ENCODE measurements at regions not wholly inside any gene's neighbourhood (a gene's known extent, or its start where the extent isn't known, plus 50 kb on each side); places are given as distances from the start of the nearest gene placed in this dataset.

DNA sequence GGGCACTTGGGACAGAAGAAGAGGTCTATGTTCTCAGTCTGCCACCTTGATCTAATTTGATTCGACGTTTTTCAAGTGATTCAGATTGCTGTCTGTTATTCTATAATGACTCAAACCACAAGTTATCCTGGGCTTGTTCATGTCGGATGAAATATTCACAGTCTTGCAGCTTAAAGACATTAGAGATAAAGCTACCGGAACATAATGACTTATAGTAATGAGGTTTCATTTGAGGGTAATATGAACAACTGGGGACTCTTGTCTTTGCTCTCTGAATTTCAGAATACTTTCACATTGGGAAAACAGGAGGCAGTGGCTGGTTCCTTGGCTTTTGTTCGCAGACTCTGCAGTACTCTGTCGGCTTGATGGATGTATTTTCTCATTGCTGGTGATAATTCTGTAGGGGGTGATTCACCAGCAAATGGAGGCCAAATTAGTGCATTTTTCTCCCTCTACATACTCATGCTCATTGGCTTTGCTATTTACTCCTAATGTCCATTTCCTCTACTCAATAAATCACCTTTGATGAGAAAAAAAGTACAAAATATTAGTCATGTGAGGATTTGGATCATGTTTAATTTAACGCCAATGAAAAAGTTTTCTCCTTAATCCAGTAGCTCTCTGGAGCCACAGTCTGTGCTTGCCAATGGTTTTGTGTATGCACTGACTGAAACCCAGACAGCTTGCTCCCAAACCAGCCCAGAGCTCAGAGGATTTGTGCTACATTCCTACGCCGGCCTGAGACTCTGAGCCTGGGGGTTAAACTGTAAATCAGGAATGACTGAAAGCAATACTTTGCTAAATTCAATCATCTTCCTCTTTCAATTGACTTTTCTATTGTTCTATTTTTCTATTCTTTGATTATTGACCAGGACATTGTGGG, 154.7 kb upstream of the ANKH start:
- Histone ChIP-seq H3K36me3 (no peaks in the 10 kb centered on the region), H3K27me3 (no peaks in the 10 kb centered on the region), H3K9me3 (no peaks in the 10 kb centered on the region), H3K4me3 (no peak overlapping the region), H3K27ac (no peak overlapping the region), H3K4me1 (peaks cover 0 to 7% of the 10 kb centered on the region in 2 donors)
- DNase-seq (ENCODE audit: low spot score), result no peak
- TF ChIP-seq, protein P1, sequence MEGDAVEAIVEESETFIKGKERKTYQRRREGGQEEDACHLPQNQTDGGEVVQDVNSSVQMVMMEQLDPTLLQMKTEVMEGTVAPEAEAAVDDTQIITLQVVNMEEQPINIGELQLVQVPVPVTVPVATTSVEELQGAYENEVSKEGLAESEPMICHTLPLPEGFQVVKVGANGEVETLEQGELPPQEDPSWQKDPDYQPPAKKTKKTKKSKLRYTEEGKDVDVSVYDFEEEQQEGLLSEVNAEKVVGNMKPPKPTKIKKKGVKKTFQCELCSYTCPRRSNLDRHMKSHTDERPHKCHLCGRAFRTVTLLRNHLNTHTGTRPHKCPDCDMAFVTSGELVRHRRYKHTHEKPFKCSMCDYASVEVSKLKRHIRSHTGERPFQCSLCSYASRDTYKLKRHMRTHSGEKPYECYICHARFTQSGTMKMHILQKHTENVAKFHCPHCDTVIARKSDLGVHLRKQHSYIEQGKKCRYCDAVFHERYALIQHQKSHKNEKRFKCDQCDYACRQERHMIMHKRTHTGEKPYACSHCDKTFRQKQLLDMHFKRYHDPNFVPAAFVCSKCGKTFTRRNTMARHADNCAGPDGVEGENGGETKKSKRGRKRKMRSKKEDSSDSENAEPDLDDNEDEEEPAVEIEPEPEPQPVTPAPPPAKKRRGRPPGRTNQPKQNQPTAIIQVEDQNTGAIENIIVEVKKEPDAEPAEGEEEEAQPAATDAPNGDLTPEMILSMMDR (IDR thresholded peaks at IDR 0.05), result no peak

- Histone ChIP-seq H3K4me3 (no peak overlapping the region), H3K36me3 (no peaks in the 10 kb centered on the region), H3K27me3 (no peaks in the 10 kb centered on the region), H3K27ac (no peak overlapping the region), H3K4me1 (peaks cover 0 to 13% of the 10 kb centered on the region in 2 donors), H3K9me3 (no peaks in the 10 kb centered on the region)
- TF ChIP-seq, protein P1 (IDR thresholded peaks at IDR 0.05), result no peak
- DNase-seq (ENCODE audit: low spot score), result no peak
These were observed 152.3 kb upstream of the ANKH start for GRCh38 chr5:15023846-15024245.

DNA sequence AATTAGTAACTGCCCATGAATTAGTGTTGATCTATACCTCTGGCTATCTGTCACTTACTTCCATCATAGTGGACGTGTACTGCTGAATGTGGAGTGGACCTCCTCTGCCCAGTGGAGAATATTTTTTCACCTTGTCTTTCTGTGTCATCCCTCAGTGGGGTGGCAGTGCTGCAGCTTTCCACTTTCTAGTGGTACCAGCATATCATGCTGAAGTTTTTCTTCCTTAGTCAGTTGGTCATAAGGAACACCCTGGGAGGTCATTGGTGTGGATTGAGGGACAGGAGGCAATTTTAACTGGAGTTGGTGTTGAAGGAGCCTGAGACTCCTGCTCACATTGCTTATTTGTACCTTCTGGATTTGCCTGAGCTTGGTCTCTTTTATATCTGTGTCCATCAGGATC, 151.7 kb upstream of the ANKH start:
- no peak overlapping the region for H3K4me3 ChIP-seq
- H3K4me1 ChIP-seq, result peaks cover 0 to 13% of the 10 kb centered on the region in 2 donors
- no peak for DNase-seq (ENCODE audit: low spot score)
- H3K27me3 ChIP-seq, result no peaks in the 10 kb centered on the region
- H3K9me3 ChIP-seq, result no peaks in the 10 kb centered on the region
- H3K27ac ChIP-seq, result no peak overlapping the region
- H3K36me3 ChIP-seq, result no peaks in the 10 kb centered on the region
- TF ChIP-seq, protein P1 (IDR thresholded peaks at IDR 0.05), result no peak

DNA sequence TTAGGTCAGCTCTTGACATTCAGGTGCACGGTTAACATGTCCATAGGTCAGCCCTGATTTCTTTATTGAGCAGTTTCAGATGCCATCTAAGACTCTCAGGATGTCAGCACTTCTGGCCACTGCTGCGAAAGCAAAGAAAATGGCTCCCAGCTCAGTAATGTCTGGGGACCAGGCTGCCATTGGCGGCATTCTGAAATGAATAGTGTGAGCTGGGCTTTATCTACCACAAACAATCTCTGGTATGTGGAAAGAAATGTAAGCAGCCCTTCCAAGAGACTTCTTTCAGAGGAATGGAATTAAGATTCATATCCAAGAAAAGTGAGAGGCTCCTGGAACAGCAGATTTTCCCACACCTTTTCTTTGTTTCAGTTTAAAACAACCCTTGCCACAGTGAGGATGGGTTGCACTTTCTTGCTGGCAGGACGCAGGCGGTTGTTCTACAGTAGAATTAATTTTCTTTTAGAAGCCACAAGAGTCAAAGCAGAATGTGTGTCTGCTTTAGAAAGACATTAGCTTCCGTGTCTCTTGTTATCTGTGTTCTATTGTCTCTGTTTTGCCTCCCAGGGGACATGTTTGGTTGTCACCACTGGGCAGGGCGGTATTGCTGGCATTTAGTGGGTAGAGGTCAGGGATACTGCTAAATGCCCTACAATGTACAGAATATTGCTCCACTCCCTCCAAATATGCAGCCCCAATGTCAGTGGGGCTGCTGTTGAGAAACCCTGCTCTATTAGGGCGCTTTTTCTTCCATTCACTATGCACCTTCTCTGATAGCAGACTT, 149.9 kb upstream of the ANKH start:
- TF ChIP-seq, protein P1 (IDR thresholded peaks at IDR 0.05), result no peak
- Histone ChIP-seq H3K4me1 (peaks cover 0 to 13% of the 10 kb centered on the region in 2 donors), H3K27me3 (no peaks in the 10 kb centered on the region), H3K4me3 (no peak overlapping the region), H3K9me3 (no peaks in the 10 kb centered on the region), H3K36me3 (no peaks in the 10 kb centered on the region), H3K27ac (peak overlapping the region in 1 of 2 donors; percentile 39)
- no peak for DNase-seq (ENCODE audit: low spot score)

DNA sequence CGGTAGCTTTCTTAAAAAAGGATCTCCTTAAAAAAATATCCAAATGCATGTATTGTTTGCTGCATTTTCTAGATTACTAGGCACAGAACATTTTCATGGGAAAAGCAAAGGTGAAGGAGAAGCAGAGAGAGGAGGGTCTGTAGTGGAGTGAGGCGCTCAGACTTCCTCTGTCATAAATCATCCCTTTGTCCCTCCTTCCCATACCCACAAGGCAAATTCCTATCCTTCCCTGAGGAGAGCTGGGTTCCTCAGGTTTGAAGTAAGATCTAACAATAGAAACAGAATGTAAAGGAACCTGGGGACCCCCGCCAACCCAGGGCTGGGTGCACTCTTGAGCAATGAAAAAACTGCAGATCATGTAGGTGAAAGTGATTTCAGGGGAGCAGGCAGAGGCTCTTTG, 149.2 kb upstream of the ANKH start:
- TF ChIP-seq, protein P1 (IDR thresholded peaks at IDR 0.05), result no peak
- H3K27ac ChIP-seq, result no peak overlapping the region
- H3K4me3 ChIP-seq, result no peak overlapping the region
- no peaks in the 10 kb centered on the region for H3K27me3 ChIP-seq
- no peak for DNase-seq (ENCODE audit: low spot score)
- no peaks in the 10 kb centered on the region for H3K36me3 ChIP-seq
- H3K4me1 ChIP-seq, result peaks cover 0 to 13% of the 10 kb centered on the region in 2 donors
- H3K9me3 ChIP-seq, result no peaks in the 10 kb centered on the region

All from right atrium auricular region (tissue), 2 donors.